IMR-90 (cell line): ENCODE measurements at regions not wholly inside any gene's neighbourhood (a gene's known extent, or its start where the extent isn't known, plus 50 kb on each side); places are given as distances from the start of the nearest gene placed in this dataset.

ENCODE experiments used
- ATAC-seq: fragments of 200-7000 bp; cut with Tn5 transposase; 2 replicates; pipeline ENCODE4 v1.9.1; 2020; ENCODE audit warnings: low read depth, mild to moderate bottlenecking, moderate library complexity
- BruUV-seq: library from RNA; stranded (reverse); fragments of 400-500 nt; replicated peaks from 2 replicates; lab custom pipeline; 2021; lab: Mats Ljungman, UMichigan
- CTCF ChIA-PET: fragments of 300-600 bp; formaldehyde crosslinking; extraction: SDS; loops from one replicate; lab custom pipeline; 2021; ENCODE audit warnings: antibody characterized with exemption; lab: Yijun Ruan, JAX
- POLR2A ChIA-PET: fragments of 300-600 bp; sonication (Branson Sonifier 250); formaldehyde crosslinking; loops from one replicate; lab custom pipeline; 2022; ENCODE audit warnings: antibody characterized with exemption; ENCODE audit not compliant: unreplicated experiment; lab: Charles Lee
- DNase-seq: peaks from one replicate; pipeline ENCODE4 v3.0.0; 2013
- H2AFZ ChIP-seq: replicated peaks from 2 replicates; pipeline ENCODE3; 2013; ENCODE audit warnings: low read length, mild to moderate bottlenecking; ENCODE audit not compliant: poor library complexity
- H2AK5ac ChIP-seq: 2 replicates; pipeline ENCODE4 v1.6.1; 2013; ENCODE audit warnings: low read depth, low read length, inconsistent platforms
- H2AK9ac ChIP-seq: replicated peaks from 2 replicates; pipeline ENCODE3; 2013; ENCODE audit warnings: mild to moderate bottlenecking, low read depth, low read length, moderate library complexity; ENCODE audit not compliant: poor library complexity
- H2BK120ac ChIP-seq: 2 replicates; pipeline ENCODE4 v1.6.1; 2013; ENCODE audit warnings: low read depth, low read length, inconsistent platforms
- H2BK15ac ChIP-seq: 3 replicates; pipeline ENCODE4 v1.6.1; 2013; ENCODE audit warnings: low read depth, low read length, inconsistent platforms
- H2BK20ac ChIP-seq: 2 replicates; pipeline ENCODE4 v1.6.1; 2013; ENCODE audit warnings: low read depth, mild to moderate bottlenecking, inconsistent platforms, low read length, moderate library complexity
- H2BK5ac ChIP-seq: 2 replicates; pipeline ENCODE4 v1.6.1; 2013; ENCODE audit warnings: mild to moderate bottlenecking, low read depth, low read length, inconsistent platforms; ENCODE audit not compliant: poor library complexity, severe bottlenecking
- H3K14ac ChIP-seq: replicated peaks from 2 replicates; pipeline ENCODE4 v1.6.1; 2013; ENCODE audit warnings: low read depth, low read length, inconsistent platforms
- H3K18ac ChIP-seq: 2 replicates; pipeline ENCODE4 v1.6.1; 2013; ENCODE audit warnings: low read depth, low read length, control low read depth
- H3K23ac ChIP-seq: 2 replicates; pipeline ENCODE4 v1.6.1; 2013; ENCODE audit warnings: low read depth, low read length, inconsistent platforms
- H3K27ac ChIP-seq: 2 replicates; pipeline ENCODE4 v1.5.1; 2013; ENCODE audit warnings: mild to moderate bottlenecking, control low read depth, low read length; ENCODE audit not compliant: insufficient read depth
- H3K27me3 ChIP-seq: 2 replicates; pipeline ENCODE4 v1.6.1; 2013; ENCODE audit warnings: low read length; ENCODE audit not compliant: control insufficient read depth, insufficient read depth
- H3K36me3 ChIP-seq: 2 replicates; pipeline ENCODE4 v1.6.1; 2013; ENCODE audit warnings: low read length, mixed read lengths; ENCODE audit not compliant: control insufficient read depth, insufficient read depth
- H3K4ac ChIP-seq: 2 replicates; pipeline ENCODE4 v1.6.1; 2013; ENCODE audit warnings: low read depth, low read length, inconsistent platforms
- H3K4me1 ChIP-seq: 2 replicates; pipeline ENCODE4 v1.6.1; 2013; ENCODE audit warnings: low read length, mixed read lengths; ENCODE audit not compliant: control insufficient read depth, insufficient read depth
- H3K4me2 ChIP-seq: 2 replicates; pipeline ENCODE4 v1.6.1; 2013; ENCODE audit warnings: low read depth, mild to moderate bottlenecking, control low read depth, low read length, moderate library complexity
- H3K4me3 ChIP-seq: 2 replicates; pipeline ENCODE4 v1.5.1; 2013; ENCODE audit warnings: low read depth, mild to moderate bottlenecking, control low read depth, low read length, moderate library complexity; ENCODE audit not compliant: insufficient read depth
- H3K56ac ChIP-seq: 2 replicates; pipeline ENCODE4 v1.6.1; 2013; ENCODE audit warnings: low read length, inconsistent platforms; ENCODE audit not compliant: insufficient read depth; ENCODE audit errors: extremely low read depth
- H3K79me1 ChIP-seq, 2 experiments: 2 replicates each; pipeline ENCODE4 v1.6.1; 2013; ENCODE audit warnings: low read length in 2 of 2, inconsistent platforms in 1 of 2, low read depth in 1 of 2
- H3K9ac ChIP-seq: 2 replicates; pipeline ENCODE4 v1.6.1; 2013; ENCODE audit warnings: low read depth, low read length, control low read depth
- H3K9me1 ChIP-seq: 2 replicates; pipeline ENCODE4 v1.6.1; 2013; ENCODE audit warnings: low read length, inconsistent platforms; ENCODE audit not compliant: insufficient read depth
- H3K9me3 ChIP-seq: 2 replicates; pipeline ENCODE4 v1.6.1; 2013; ENCODE audit warnings: low read length; ENCODE audit not compliant: control insufficient read depth, insufficient read depth
- H4K20me1 ChIP-seq: 2 replicates; pipeline ENCODE4 v1.6.1; 2013; ENCODE audit warnings: low read length, inconsistent platforms; ENCODE audit not compliant: insufficient read depth
- H4K5ac ChIP-seq: 2 replicates; pipeline ENCODE4 v1.6.1; 2013; ENCODE audit warnings: mild to moderate bottlenecking, low read depth, low read length, control low read depth
- H4K8ac ChIP-seq, 2 experiments: 2 replicates each; pipeline ENCODE4 v1.6.1; 2013; ENCODE audit warnings: low read depth in 2 of 2, low read length in 2 of 2, control low read depth in 1 of 2, inconsistent platforms in 1 of 2
- H4K91ac ChIP-seq: 2 replicates; pipeline ENCODE4 v1.6.1; 2013; ENCODE audit warnings: low read depth, low read length, inconsistent platforms; ENCODE audit not compliant: insufficient read depth
- BHLHE40 ChIP-seq: fragments of 150-350 bp; IDR thresholded peaks from 2 replicates; pipeline ENCODE4 v1.6.1; 2016; ENCODE audit warnings: mild to moderate bottlenecking, low read depth, low read length
- FOS ChIP-seq: fragments of 150-350 bp; IDR thresholded peaks from 2 replicates; pipeline ENCODE4 v1.6.1; 2016; ENCODE audit warnings: low read depth, low read length
- MAZ ChIP-seq: IDR thresholded peaks from 2 replicates; pipeline ENCODE4 v1.6.1; 2012; ENCODE audit warnings: low read depth, mild to moderate bottlenecking, low read length, improper control_type of control experiment, moderate library complexity, borderline replicate concordance
- NFE2L2 ChIP-seq: fragments of 150-350 bp; IDR thresholded peaks from 2 replicates; pipeline ENCODE4 v1.6.1; 2016; ENCODE audit warnings: low read depth, mild to moderate bottlenecking, low read length
- POLR2A ChIP-seq: IDR thresholded peaks from 2 replicates; pipeline ENCODE4 v1.6.1; 2012; ENCODE audit warnings: mild to moderate bottlenecking, low read depth, low read length
- RCOR1 ChIP-seq: IDR thresholded peaks from 2 replicates; pipeline ENCODE4 v1.6.1; 2012; ENCODE audit warnings: mild to moderate bottlenecking, low read length, improper control_type of control experiment; ENCODE audit not compliant: insufficient replicate concordance
- SMC3 ChIP-seq: fragments of 150-350 bp; IDR thresholded peaks from 2 replicates; pipeline ENCODE4 v1.6.1; 2016; ENCODE audit warnings: low read depth, mild to moderate bottlenecking, antibody characterized with exemption, low read length, moderate library complexity
- dilution Hi-C: fragments of 300-500 bp; cut with HindIII; formaldehyde crosslinking; loops from one replicate; pipeline ENCODE4 v1.14.3; 2018; ENCODE audit warnings: low sequenced_read_pairs; ENCODE audit not compliant: unreplicated experiment
- in situ Hi-C: fragments of 300-500 bp; cut with MboI; formaldehyde crosslinking; loops from 3 replicates; pipeline ENCODE4 v1.14.3; 2019; ENCODE audit warnings: low sequenced_read_pairs, inconsistent platforms, mixed read lengths
- intact Hi-C: fragments of 100-400 bp; cut with micrococcal nuclease; formaldehyde crosslinking; loops from 2 replicates; pipeline ENCODE4 v1.10.0; 2022
- TF ChIP-seq, protein P1 (sequence below): conservative IDR thresholded peaks from 2 replicates; pipeline ENCODE4 v1.5.1; 2012; ENCODE audit warnings: mild to moderate bottlenecking, low read depth, low read length, improper control_type of control experiment
- TF ChIP-seq, protein P2 (sequence below): fragments of 150-350 bp; IDR thresholded peaks from 2 replicates; pipeline ENCODE4 v1.6.1; 2017; ENCODE audit warnings: mild to moderate bottlenecking, antibody characterized with exemption, low read length, low read depth
- TF ChIP-seq, protein P3 (sequence below): fragments of 150-350 bp; IDR thresholded peaks from 2 replicates; pipeline ENCODE4 v1.6.1; 2016; ENCODE audit warnings: low read depth, mild to moderate bottlenecking, low read length, moderate library complexity, borderline replicate concordance

DNA sequence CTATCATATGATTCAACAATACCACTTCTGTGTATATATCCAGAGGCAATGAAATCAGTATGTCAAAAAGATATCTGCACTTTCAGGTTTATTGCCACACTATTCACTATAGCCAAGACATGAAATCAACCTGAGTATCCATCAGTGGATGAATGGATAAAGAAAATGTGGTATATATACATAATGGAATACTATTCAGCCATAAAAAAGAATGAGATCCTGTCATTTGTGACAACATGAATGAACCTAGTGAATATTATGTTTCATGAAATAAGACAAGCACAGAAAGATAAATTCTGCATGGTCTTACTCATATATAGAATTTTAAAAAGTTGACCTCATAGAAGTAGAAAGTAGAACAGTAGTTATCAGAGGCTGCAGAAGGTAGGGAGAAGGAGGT, 281.1 kb downstream of the BAMBI start:
- intact Hi-C loops, result no loop called here
- H2AK9ac ChIP-seq, result no peak overlapping the region
- H2BK20ac ChIP-seq, result no peak overlapping the region
- H3K27ac ChIP-seq, result no peak overlapping the region
- no peak overlapping the region for H4K91ac ChIP-seq
- no peak overlapping the region for H2AK5ac ChIP-seq
- no peak overlapping the region for H3K4ac ChIP-seq
- dilution Hi-C loops, result no loop called here
- no peaks in the 10 kb centered on the region for H3K4me1 ChIP-seq
- no peak overlapping the region for H4K5ac ChIP-seq
- H4K8ac ChIP-seq, result no peak overlapping the region
- no peaks in the 10 kb centered on the region; the same call in 1 of the 2 replicates for H3K9me3 ChIP-seq
- no peak for TF ChIP-seq SMC3
- no peak for TF ChIP-seq FOS
- no peak for TF ChIP-seq MAZ
- TF ChIP-seq BHLHE40, result no peak
- no peak for TF ChIP-seq POLR2A
- TF ChIP-seq, protein P1, sequence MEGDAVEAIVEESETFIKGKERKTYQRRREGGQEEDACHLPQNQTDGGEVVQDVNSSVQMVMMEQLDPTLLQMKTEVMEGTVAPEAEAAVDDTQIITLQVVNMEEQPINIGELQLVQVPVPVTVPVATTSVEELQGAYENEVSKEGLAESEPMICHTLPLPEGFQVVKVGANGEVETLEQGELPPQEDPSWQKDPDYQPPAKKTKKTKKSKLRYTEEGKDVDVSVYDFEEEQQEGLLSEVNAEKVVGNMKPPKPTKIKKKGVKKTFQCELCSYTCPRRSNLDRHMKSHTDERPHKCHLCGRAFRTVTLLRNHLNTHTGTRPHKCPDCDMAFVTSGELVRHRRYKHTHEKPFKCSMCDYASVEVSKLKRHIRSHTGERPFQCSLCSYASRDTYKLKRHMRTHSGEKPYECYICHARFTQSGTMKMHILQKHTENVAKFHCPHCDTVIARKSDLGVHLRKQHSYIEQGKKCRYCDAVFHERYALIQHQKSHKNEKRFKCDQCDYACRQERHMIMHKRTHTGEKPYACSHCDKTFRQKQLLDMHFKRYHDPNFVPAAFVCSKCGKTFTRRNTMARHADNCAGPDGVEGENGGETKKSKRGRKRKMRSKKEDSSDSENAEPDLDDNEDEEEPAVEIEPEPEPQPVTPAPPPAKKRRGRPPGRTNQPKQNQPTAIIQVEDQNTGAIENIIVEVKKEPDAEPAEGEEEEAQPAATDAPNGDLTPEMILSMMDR, result no peak
- no peak for TF ChIP-seq NFE2L2
- no peak for TF ChIP-seq RCOR1
- TF ChIP-seq, protein P2, sequence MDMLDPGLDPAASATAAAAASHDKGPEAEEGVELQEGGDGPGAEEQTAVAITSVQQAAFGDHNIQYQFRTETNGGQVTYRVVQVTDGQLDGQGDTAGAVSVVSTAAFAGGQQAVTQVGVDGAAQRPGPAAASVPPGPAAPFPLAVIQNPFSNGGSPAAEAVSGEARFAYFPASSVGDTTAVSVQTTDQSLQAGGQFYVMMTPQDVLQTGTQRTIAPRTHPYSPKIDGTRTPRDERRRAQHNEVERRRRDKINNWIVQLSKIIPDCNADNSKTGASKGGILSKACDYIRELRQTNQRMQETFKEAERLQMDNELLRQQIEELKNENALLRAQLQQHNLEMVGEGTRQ, result no peak
- TF ChIP-seq, protein P3, sequence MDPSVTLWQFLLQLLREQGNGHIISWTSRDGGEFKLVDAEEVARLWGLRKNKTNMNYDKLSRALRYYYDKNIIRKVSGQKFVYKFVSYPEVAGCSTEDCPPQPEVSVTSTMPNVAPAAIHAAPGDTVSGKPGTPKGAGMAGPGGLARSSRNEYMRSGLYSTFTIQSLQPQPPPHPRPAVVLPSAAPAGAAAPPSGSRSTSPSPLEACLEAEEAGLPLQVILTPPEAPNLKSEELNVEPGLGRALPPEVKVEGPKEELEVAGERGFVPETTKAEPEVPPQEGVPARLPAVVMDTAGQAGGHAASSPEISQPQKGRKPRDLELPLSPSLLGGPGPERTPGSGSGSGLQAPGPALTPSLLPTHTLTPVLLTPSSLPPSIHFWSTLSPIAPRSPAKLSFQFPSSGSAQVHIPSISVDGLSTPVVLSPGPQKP, result no peak
- no peak overlapping the region for H2AFZ ChIP-seq
- H3K27me3 ChIP-seq, result no peaks in the 10 kb centered on the region
- H2BK5ac ChIP-seq, result no peak overlapping the region
- no peaks in the 10 kb centered on the region for H3K36me3 ChIP-seq
- no peak overlapping the region for H3K9ac ChIP-seq
- no peak overlapping the region for H3K56ac ChIP-seq
- no peak overlapping the region for H3K18ac ChIP-seq
- H3K4me2 ChIP-seq, result no peak overlapping the region
- H2BK15ac ChIP-seq, result no peak overlapping the region
- no TSS peak for BruUV-seq
- ChIA-PET POLR2A (no interaction called here), CTCF (no interaction called here)
- no peak overlapping the region for H2BK120ac ChIP-seq
- peaks cover 3% of the 10 kb centered on the region for H3K9me1 ChIP-seq
- no peak overlapping the region for H3K14ac ChIP-seq
- H4K20me1 ChIP-seq, result no peaks in the 10 kb centered on the region
- H3K79me1 ChIP-seq, result no peaks in the 10 kb centered on the region
- H3K4me3 ChIP-seq, result no peak overlapping the region
- H3K23ac ChIP-seq, result no peak overlapping the region
- in situ Hi-C loops, result no loop called here
- ATAC-seq, result no peak
- no peak for DNase-seq
